Thyroid gland (tissue), 4 donors: ENCODE measurements at regions not wholly inside any gene's neighbourhood (a gene's known extent, or its start where the extent isn't known, plus 50 kb on each side); places are given as distances from the start of the nearest gene placed in this dataset.

Source experiments
- DNase-seq, 2 donors: peaks; one replicate each; pipeline ENCODE4 v3.0.0-alpha.2; 2019
- H3K27ac ChIP-seq, 3 donors: fragments of 200-600 bp; sonication (generic); 1 replicate in 2 of 3; 2 replicates in 1 of 3; pipeline ENCODE4 v1.5.1; 2016 to 2019; ENCODE audit warnings: mild to moderate bottlenecking in 1 of 3, moderate library complexity in 1 of 3
- H3K27me3 ChIP-seq: fragments of 200-600 bp; sonication (generic); one replicate; pipeline ENCODE4 v1.5.1; 2019
- H3K36me3 ChIP-seq, 2 donors: fragments of 200-600 bp; sonication (generic); one replicate each; pipeline ENCODE4 v1.5.1; 2016 to 2019
- H3K4me1 ChIP-seq, 2 donors: fragments of 200-600 bp; sonication (generic); one replicate each; pipeline ENCODE4 v1.5.1; 2017 to 2019
- H3K4me3 ChIP-seq, 3 donors: fragments of 200-600 bp; sonication (generic); replicated peaks in 1 of 3; 1 replicate in 2 of 3; 2 replicates in 1 of 3; pipeline ENCODE4 v1.5.1; 2016; ENCODE audit warnings: mild to moderate bottlenecking in 1 of 3
- H3K9me3 ChIP-seq: fragments of 200-600 bp; sonication (generic); one replicate; pipeline ENCODE4 v1.5.1; 2017
- CTCF ChIP-seq, 6 experiments: fragments of 200-600 bp in 3 of 6; fragments of 450-650 bp in 3 of 6; sonication (generic) in 3 of 6; IDR thresholded peaks; one replicate each; pipeline ENCODE4 v1.5.1; 2016 to 2019; ENCODE audit warnings: antibody characterized with exemption in 6 of 6, mild to moderate bottlenecking in 2 of 6, inconsistent platforms in 1 of 6, moderate library complexity in 1 of 6
- POLR2A ChIP-seq, 2 donors: fragments of 450-650 bp; IDR thresholded peaks; one replicate each; pipeline ENCODE4 v1.6.1; 2017; ENCODE audit warnings: antibody characterized with exemption in 2 of 2, mild to moderate bottlenecking in 2 of 2, moderate library complexity in 1 of 2
- whole genome bisulfite sequencing, 2 donors: methylation state at CpG; one replicate each; pipeline ENCODE4 v1.1.5; 2017; 5-methylcytosine and 5-hydroxymethylcytosine counted together
- intact Hi-C: fragments of 100-400 bp; cut with DNase I; formaldehyde crosslinking; loops from one replicate; pipeline ENCODE4 v1.15.1; 2023

- H3K27ac ChIP-seq: no peak overlapping the region
- peaks cover 19 to 28% of the 10 kb centered on the region in 2 donors for H3K4me1 ChIP-seq
- no peaks in the 10 kb centered on the region for H3K9me3 ChIP-seq
- DNase-seq: no peak
- H3K27me3 ChIP-seq: no peaks in the 10 kb centered on the region
- intact Hi-C loops: no loop called here
- no peak overlapping the region for H3K4me3 ChIP-seq
- TF ChIP-seq POLR2A (IDR thresholded peaks at IDR 0.05): no peak
- H3K36me3 ChIP-seq: no peaks in the 10 kb centered on the region
These were observed 695.1 kb upstream of the CITED2 start for GRCh38 chr6:140069576-140069975.

- no peak overlapping the region for H3K4me3 ChIP-seq
- no peak for DNase-seq
- no peak overlapping the region for H3K27ac ChIP-seq
- H3K9me3 ChIP-seq: no peaks in the 10 kb centered on the region
- H3K4me1 ChIP-seq: peaks cover 20 to 28% of the 10 kb centered on the region in 2 donors
- no peaks in the 10 kb centered on the region for H3K27me3 ChIP-seq
- 89% methylated on average over 3 of the region's 3 CpGs for WGBS, 2 donors
- intact Hi-C loops: no loop called here
- TF ChIP-seq CTCF (IDR thresholded peaks at IDR 0.05) (no peak), POLR2A (IDR thresholded peaks at IDR 0.05) (no peak)
- no peaks in the 10 kb centered on the region for H3K36me3 ChIP-seq
These were observed 694.4 kb upstream of the CITED2 start for GRCh38 chr6:140068801-140069200.

GRCh38 chr6:140064366-140064765 is 689.9 kb upstream of the CITED2 start:
- TF ChIP-seq CTCF (IDR thresholded peaks at IDR 0.05) (no peak), POLR2A (IDR thresholded peaks at IDR 0.05) (no peak)
- H3K4me1 ChIP-seq: peaks cover 25 to 28% of the 10 kb centered on the region in 2 donors
- WGBS, 2 donors: 88 to 89% methylated on average over 7 of the region's 7 CpGs
- no peaks in the 10 kb centered on the region for H3K27me3 ChIP-seq
- H3K4me3 ChIP-seq: no peak overlapping the region
- peak overlapping the region in 1 of 3 donors; percentile 92 for H3K27ac ChIP-seq
- no peaks in the 10 kb centered on the region for H3K36me3 ChIP-seq
- intact Hi-C loops: no loop called here
- no peak for DNase-seq
- H3K9me3 ChIP-seq: no peaks in the 10 kb centered on the region

- H3K36me3 ChIP-seq: no peaks in the 10 kb centered on the region
- H3K27ac ChIP-seq: peak overlapping the region; percentile 75 to 92 (median 78)
- H3K27me3 ChIP-seq: no peaks in the 10 kb centered on the region
- TF ChIP-seq POLR2A (IDR thresholded peaks at IDR 0.05) (no peak), CTCF (IDR thresholded peaks at IDR 0.05) (no peak)
- H3K9me3 ChIP-seq: no peaks in the 10 kb centered on the region
- DNase-seq: no peak
- peaks cover 25 to 26% of the 10 kb centered on the region in 2 donors for H3K4me1 ChIP-seq
- no peak overlapping the region for H3K4me3 ChIP-seq
- intact Hi-C loops: no loop called here
These were observed 688.6 kb upstream of the CITED2 start for GRCh38 chr6:140063021-140063399.

- intact Hi-C loops: no loop called here
- Histone ChIP-seq H3K9me3 (no peaks in the 10 kb centered on the region), H3K27ac (peak overlapping the region; percentile 75 to 92 (median 78)), H3K27me3 (no peaks in the 10 kb centered on the region), H3K4me1 (peaks cover 25 to 26% of the 10 kb centered on the region in 2 donors), H3K36me3 (no peaks in the 10 kb centered on the region), H3K4me3 (no peak overlapping the region)
- DNase-seq: peak; percentile 95 to 96
- WGBS, 2 donors: 28 to 41% methylated on average over 3 of the region's 3 CpGs
- peak in 1 of 6 experiments; percentile 3 for TF ChIP-seq CTCF (IDR thresholded peaks at IDR 0.05)
- TF ChIP-seq POLR2A (IDR thresholded peaks at IDR 0.05): no peak
These were observed 687.9 kb upstream of the CITED2 start for GRCh38 chr6:140062043-140063020.
